Fibroblast of lung (primary cell): ENCODE measurements at regions not wholly inside any gene's neighbourhood (a gene's known extent, or its start where the extent isn't known, plus 50 kb on each side); places are given as distances from the start of the nearest gene placed in this dataset.

Source experiments
- CTCF ChIP-seq, 2 donors: IDR thresholded peaks in 1 of 2; conservative IDR thresholded peaks in 1 of 2; 1 replicate in 1 of 2; 2 replicates in 1 of 2; pipeline ENCODE4 v1.5.1; 2011 to 2012; ENCODE audit warnings: low read length in 2 of 2, control low read depth in 1 of 2, inconsistent platforms in 1 of 2, low read depth in 1 of 2, mild to moderate bottlenecking in 1 of 2
- EZH2 ChIP-seq: IDR thresholded peaks from 2 replicates; pipeline ENCODE4 v1.5.1; 2012; ENCODE audit warnings: low read length, control low read depth, mild to moderate bottlenecking; ENCODE audit errors: missing control alignments

DNA sequence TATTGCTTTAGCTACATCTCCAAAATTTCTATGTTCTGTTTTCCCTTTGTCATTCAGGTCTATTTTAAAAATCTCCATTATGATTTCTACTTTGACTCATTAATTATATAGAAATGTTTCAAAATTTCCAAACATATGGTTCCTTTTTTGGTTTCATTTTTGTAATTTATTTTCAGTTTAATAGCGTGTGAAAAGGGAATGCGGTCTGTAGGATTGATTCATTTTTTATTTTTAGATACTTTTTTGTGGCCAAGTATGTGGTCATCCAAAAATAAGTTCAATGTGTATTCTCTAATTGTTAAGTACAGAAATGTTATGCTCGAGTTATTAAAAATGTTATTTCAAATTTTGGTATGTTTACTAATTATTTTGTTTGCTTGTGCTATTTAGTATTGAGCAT lies 72.5 kb upstream of the ANKRD1 start:
- no peak for TF ChIP-seq CTCF (conservative IDR thresholded peaks at IDR 0.05 in 1 of 2, IDR thresholded peaks at IDR 0.05 in 1 of 2; ENCODE audit: low read depth in 1 of 2, low read length in 2 of 2)
- no peak for TF ChIP-seq EZH2
